ENCODE measurements at regions not wholly inside any gene's neighbourhood (a gene's known extent, or its start where the extent isn't known, plus 50 kb on each side); places are given as distances from the start of the nearest gene placed in this dataset.

DNA sequence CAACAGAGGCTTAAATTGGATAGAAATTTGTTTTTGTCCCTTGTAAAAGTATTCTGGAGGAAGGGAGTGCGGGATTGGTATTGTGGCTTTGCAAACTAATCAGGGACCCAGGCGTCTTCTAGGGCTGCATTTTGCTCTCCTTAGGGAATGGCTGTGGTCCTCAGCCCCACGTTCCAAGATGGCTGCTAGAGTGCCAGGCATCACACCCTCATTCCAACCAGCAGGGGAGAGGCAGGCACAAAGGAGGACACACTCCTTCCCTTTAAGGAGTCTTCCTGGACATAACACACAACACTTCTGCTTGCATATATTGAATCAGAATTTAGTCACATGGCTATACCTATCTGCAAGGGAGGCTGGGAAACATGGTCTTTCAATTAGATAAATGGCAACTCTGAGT, 174.5 kb upstream of the LYSMD4 start:
- no peak for TF ChIP-seq CTCF (IDR thresholded peaks at IDR 0.05; ENCODE audit: extremely low read depth in 1 of 2, insufficient read depth in 1 of 2, low read depth in 1 of 2, low read length in 2 of 2)
- no peak for TF ChIP-seq EZH2 (IDR thresholded peaks at IDR 0.05; ENCODE audit: borderline replicate concordance, low read depth, low read length, severe bottlenecking)
- no peak for TF ChIP-seq POLR2AphosphoS5 (IDR thresholded peaks at IDR 0.05; ENCODE audit: insufficient read depth, low read depth, low read length)
- TF ChIP-seq POLR2A (IDR thresholded peaks at IDR 0.05; ENCODE audit: low read depth, low read length): no peak
- TF ChIP-seq MAX (IDR thresholded peaks at IDR 0.05; ENCODE audit: insufficient read depth, insufficient read length): no peak
- TF ChIP-seq JUN (IDR thresholded peaks at IDR 0.05; ENCODE audit: borderline replicate concordance, insufficient read depth, insufficient read length, low read depth): no peak

Data from endothelial cell of umbilical vein (primary cell).